ENCODE measurements at regions not wholly inside any gene's neighbourhood (a gene's known extent, or its start where the extent isn't known, plus 50 kb on each side); places are given as distances from the start of the nearest gene placed in this dataset.

DNA sequence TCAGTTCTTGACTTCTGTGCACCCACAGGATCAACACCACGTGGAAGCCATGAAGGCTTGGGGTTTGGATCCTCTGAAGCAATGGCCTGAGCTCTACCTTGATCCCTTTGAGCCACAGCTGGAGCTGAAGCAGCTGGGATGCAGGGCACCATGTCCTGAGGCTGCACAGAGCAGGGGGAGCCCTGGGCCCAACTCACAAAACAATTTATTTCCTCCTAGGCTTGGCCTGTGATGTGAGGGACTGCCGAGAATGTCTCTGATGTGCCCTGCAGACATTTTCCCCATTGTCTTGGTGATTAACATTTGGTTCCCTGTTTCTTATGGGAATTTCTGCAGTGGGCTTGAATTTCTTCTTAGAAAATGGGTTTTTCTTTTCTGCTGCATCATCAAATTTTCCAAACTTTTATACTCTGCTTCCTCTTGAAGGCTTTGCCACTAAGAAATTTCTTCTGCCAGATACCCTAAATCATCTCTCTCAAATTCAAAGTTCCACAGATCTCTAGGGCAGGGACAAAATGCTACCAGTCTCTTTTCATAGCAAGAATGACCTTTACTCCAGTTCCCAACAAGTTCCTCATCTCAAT lies 288.2 kb downstream of the CCDC59 start:
- DNase-seq (ENCODE audit: extremely low read depth in 1 of 11, low read depth in 9 of 11, low spot score in 4 of 11): no peak

DNA sequence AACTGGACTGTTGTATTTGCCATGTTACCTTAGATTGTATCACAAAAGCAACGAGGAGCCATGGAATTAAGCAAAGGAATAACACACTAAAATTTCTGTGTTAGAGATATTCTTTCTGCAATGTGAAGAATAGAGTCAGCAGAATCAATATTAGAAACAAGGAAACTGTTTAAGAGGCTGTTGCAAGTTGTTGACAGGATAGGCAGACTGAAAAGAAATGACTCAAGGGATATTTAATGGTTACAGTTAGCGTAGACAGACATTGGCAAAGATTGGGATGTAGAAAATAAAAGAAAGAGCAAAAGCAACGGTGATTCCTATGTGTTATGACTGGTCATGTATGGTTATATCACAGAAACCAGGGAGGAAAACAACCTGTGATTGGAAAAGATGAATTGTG lies 299.0 kb upstream of the PPFIA2 start:
- no peak for DNase-seq (ENCODE audit: extremely low read depth in 1 of 11, low read depth in 9 of 11, low spot score in 4 of 11)

DNA sequence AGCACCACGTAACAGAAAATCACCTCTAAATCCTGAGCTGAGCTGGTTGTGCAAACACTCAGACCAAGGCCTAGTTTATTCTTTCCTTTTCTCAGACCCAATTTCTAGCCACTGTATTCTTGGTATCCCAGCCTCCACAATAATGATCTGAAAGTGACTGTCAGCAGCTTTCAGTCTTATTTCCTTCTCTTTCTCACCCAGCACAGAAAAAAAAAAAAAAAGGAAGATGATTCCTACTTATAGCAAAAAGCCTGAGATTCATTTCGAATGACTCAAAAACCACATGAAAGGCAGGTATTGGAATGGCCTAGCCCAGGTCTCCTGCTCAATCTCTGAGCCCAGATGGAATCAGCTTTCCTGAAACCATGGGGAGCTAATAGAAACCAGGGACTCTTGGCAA lies 298.6 kb upstream of the PPFIA2 start:
- no peak for DNase-seq (ENCODE audit: extremely low read depth in 1 of 11, low read depth in 9 of 11, low spot score in 4 of 11)

DNA sequence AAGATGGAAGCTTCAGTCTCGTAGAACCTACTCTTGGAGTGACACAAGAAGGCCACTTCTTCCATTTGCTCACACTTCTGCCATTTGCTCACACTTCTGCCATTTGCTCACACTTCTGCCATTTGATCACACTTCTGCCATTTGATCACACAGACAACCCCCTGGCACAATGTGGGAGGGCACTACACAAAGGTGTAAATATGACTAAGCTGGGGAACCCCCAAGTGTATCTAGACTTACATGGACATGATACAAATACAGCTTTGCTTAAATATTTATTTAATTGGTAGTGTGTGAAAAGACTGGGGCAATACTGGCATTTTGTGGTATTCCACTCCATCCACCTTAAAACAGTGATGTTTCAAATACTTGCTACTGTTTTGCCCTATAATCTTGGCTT lies 296.2 kb upstream of the PPFIA2 start:
- no peak for DNase-seq (ENCODE audit: extremely low read depth in 1 of 11, low read depth in 9 of 11, low spot score in 4 of 11)

DNA sequence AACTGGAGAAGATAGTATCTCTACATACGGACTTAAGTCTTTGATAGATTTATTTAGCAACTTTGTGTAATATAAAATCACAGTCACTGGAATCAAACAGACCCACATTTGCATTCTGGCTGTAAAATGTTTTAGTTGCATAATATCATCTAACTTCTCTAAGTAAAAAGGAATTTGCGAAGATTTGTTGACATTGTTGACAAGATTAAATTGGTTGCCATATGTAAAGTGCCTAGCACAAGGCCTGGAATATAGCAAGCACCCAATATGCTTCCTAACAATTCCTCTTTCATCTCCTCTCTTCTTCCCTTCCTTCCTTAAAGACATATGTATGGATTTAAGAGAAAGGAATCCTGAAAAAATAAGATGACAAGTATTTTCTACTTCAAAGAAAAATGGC lies 295.4 kb upstream of the PPFIA2 start:
- DNase-seq (ENCODE audit: extremely low read depth in 1 of 11, low read depth in 9 of 11, low spot score in 4 of 11): no peak

DNA sequence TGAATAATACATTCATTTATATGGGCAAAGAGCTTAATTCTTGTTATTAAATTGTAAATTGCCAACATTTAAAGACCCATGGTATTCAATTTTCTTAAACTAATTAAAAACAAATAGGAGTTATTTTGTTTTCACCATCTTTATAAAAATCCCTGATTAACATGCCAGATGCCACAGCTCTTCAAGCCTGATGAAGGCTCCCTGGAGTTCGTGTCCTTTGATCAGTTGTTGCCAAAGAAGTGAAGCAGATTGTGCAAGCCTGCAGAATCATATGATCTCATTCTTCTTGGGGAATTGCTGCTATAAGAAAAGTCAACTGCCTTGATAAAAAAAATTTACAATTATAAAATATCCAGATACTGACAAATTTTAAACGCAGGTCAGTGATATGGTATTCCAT lies 288.3 kb upstream of the PPFIA2 start:
- no peak for DNase-seq (ENCODE audit: extremely low read depth in 1 of 11, low read depth in 9 of 11, low spot score in 4 of 11)

DNA sequence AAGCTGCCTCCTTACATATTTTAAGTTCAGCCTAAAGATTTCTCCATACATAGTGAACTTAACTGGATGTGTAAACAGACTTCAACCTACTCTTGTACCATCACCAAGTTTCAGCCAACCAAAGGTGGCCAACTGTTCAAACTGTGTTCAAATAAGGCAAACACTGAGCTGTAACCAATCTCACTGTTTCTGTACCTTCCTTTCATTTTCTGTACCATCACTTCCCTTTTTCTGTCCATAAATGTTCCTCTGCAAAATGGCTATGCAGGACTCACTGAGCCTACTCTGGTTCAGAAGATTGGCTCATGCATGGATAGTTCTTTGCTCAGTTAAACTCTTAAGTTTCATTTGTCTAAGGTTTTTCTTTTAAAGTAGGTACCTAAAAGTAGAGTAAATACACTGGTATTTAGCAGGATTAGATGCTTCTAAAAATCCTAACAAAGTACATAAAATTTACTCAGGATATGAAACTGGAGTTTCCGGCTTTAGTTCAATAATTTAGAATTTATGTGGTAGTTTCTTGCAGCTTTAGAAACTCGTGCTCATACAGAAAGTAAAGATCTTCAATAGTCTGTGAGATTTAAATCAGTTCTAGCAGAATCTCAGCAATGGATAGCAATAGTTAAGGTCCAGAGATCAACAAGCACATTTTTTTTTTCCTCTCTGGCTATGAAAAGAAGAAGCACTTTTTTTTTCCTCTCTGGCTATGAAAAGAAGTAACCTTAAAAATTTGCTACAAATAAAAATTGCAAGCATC lies 282.0 kb upstream of the PPFIA2 start:
- no peak for DNase-seq (ENCODE audit: extremely low read depth in 1 of 11, low read depth in 9 of 11, low spot score in 4 of 11)

DNA sequence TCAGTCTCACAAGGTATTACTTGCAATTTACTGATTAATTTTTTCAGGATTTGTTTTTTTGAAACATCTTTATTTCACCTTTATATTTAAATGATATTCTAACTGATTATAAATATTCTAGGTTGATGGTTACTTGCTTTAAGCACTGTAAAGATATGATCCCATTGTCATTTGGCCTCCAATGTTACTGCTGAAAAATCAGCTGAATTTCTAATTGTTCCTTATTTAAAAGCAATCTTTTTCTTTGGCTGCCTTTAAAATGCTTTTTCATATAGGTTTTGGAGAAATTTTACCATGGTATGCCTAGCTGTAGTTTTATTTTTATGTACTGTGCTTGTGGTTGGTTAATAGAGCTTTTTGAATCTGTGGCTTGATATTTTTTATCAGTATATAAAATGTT lies 275.6 kb upstream of the PPFIA2 start:
- no peak for DNase-seq (ENCODE audit: extremely low read depth in 1 of 11, low read depth in 9 of 11, low spot score in 4 of 11)

DNA sequence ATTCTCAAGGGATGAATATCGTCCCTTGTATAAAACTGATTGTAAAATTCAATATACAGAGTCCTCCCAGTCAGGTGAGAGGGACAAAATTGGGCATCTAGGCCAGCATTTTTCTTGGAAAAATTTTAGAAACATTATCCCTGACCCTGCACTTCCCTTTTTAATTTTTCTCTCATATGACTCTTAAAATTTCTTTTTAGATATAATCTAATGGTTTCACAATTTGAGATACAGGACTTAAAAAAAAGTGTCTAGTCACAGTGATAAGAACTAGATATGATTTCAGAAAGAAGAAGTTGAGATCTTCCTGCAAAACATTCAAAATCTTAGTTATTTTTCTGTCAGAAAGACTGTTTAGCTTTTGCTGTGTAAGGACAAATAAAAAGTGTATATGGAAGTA lies 270.8 kb upstream of the PPFIA2 start:
- no peak for DNase-seq (ENCODE audit: extremely low read depth in 1 of 11, low read depth in 9 of 11, low spot score in 4 of 11)

DNA sequence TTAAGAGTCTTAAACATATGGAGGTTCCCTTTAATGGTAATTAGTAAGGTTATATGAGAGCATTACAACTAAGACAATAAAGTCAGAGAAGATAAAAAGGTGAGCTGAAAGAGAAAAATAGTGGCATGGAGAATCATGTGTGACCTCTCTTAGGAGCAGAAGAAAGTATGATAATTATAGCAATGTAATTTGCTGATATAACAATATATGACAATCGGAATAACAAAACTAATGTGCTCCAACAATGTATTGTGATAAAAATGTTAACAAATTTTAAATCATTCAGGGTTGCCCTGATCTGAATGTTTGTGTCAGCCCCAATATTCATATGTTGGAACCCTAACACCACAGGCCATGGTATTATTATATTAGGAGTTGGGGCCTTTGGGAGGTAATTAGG lies 269.6 kb upstream of the PPFIA2 start:
- no peak for DNase-seq (ENCODE audit: extremely low read depth in 1 of 11, low read depth in 9 of 11, low spot score in 4 of 11)

DNA sequence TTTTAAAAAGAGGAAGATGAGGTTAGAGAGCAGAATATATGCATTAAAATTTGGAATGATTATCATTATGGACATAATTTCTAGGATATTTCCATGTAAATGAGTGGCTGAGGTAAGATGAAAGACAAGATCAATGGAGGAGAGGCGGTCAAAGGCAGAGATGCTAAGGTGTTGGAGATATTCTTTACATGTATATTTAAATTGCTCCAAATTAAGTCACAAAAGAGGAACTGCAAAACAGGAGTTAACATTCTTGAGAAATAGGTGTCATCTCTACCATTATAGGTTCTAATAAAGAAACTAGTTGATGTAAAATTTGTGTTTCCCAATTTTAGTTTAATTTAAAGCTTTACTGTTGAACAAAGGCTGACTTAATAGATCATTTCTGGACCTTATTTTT lies 268.5 kb upstream of the PPFIA2 start:
- DNase-seq (ENCODE audit: extremely low read depth in 1 of 11, low read depth in 9 of 11, low spot score in 4 of 11): no peak

DNA sequence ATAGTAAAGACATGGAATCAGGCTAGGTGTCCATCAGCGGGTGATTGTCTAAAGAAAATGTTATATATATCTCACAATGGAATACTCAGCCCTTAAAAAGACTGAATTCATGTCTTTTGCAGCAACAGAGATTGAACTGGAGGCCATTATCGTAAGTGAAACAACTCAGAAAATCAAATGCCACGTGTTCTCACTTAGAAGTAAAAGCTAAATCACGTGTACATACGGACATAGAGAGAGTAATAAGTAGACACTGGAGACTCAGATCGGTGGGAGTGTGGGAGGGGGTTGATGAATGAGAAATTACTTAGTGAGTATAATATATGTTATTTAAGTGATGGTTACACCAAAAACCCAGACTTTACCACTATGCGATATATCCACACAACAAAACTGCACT lies 266.3 kb upstream of the PPFIA2 start:
- no peak for DNase-seq (ENCODE audit: extremely low read depth in 1 of 11, low read depth in 9 of 11, low spot score in 4 of 11)

DNA sequence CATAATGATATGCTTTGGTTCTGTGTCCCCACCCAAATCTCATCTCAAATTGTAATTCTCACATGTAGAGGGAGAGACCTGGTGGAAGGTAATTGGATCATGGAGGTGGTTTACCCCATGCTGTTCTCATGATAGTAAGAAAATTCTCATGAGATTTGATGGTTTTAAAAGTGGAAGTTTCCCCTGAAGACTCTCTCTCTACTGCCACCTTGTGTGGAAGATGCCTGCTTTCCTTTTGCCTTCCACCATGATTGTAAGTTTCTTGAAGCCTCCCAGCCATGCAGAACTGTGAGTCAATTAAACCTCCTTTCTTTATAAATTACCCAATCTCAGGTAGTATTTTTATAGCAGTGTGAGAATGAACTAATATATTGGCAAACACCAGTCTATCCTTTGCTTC lies 260.4 kb upstream of the PPFIA2 start:
- no peak for DNase-seq (ENCODE audit: extremely low read depth in 1 of 11, low read depth in 9 of 11, low spot score in 4 of 11)

DNA sequence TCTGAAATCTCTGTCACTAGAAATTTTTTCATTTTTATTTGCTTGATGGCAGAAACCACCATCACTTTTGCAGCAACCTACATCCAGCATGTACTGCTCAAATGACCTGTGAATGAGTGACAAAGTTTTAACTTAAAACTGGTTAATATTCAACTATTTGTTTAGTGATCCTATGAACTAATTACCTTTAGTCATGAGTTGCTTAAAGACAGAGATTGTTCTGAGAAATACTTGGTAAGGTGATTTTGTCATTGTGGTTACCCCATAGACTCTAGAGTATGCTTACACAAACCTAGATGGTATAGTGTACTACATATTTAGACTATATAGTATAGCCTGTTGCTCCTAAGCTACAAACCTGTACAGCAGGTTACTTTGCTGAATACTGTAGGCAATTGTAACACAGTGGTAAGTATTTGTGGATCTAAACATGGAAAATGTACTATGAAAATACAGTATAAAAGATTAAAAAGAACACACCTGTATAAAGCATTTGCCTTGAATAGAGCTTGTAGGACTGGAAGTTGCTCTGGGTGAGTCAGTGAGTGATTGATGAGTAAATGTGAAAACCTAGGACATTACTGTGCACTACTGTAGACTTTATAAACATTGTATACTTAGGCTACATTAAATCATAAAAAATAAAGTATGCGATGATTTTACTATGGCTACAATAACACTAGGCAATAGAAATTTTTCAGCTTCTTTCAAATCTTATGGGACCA lies 256.6 kb upstream of the PPFIA2 start:
- DNase-seq (ENCODE audit: extremely low read depth in 1 of 11, low read depth in 9 of 11, low spot score in 4 of 11): peak in 8 of 11 donors; percentile 16 to 68 (median 34)

DNA sequence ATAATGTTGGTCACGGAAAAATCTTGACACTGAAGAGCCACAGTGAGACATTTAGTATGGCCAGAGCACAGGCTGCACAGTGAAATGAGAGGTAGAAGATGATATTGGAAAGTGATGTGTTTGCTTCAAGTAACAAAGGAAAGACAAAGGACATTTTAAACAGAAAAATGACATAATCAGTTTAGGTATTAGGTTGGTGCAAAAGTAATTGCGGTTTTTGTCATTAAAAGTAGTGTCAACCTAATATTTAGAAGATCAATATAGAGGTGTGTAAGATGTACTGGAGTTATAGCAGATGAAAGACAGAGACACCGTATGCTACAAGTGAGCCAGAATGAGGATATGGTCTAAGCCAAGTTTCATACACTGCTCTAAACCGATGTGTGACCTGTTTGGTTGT lies 253.0 kb upstream of the PPFIA2 start:
- DNase-seq (ENCODE audit: extremely low read depth in 1 of 11, low read depth in 9 of 11, low spot score in 4 of 11): no peak

DNA sequence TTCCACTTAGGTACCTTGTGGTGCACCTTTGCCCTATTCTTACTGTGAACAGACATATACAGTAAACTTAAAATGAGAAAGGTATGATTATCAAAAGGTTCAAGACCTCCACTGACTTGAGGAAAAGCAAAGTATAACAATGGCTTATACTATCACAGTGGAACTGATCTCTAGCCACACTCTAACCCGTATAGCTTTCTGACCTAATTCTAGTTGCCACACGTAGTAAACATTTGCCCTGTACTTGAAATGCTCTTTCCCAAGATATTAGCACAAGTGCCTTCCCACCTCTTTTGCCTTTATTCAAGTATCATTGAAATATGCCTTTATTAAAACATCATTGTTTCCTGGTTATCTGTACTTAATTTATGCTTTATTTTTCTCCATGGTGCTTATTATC lies 250.4 kb upstream of the PPFIA2 start:
- DNase-seq (ENCODE audit: extremely low read depth in 1 of 11, low read depth in 9 of 11, low spot score in 4 of 11): no peak

DNA sequence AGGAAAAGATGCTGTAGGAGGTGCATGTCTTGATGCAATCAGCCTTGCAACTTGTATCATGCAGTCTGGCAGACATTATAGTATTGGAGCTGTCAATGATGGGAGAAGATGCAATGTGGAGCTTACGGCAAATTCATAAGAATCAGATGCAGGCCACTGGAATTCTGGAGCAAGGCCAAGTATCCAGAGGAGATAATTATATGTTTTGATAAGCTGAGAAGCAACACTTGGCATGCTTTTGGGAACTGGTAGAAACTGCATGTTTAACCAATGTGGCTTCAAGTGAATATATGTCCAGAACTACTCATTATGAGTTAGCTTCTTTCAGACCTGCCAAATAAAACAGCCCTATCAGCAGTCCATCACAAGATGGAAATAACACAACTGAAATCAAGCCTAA lies 249.1 kb upstream of the PPFIA2 start:
- no peak for DNase-seq (ENCODE audit: extremely low read depth in 1 of 11, low read depth in 9 of 11, low spot score in 4 of 11)

DNA sequence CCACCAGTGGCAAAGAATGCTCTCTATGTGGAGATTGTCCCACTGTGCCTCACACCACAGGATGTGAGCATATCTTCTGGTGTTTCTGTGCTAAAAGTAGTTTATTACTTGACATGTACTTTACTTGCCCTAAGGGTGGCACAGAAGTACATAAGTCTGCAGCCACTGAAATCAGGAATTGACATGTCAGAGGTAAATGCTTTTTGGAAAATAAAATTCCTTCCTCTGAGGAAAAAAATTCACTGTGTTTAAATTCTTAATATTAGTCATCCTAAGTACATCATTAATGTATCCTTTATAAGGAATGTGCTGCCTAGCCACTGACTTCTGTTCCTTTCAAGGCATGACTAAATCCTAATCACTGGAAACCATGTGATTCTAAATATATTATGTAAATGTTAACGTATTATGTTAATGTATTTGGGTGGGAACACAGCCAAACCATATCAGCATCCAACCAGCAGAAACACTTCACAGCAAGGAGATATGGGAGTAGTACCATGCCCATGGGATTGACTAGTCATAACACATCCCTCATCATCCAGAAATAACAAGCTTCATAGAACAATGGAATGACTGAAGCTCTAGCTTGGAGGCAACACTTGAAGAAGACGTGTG lies 239.7 kb upstream of the PPFIA2 start:
- DNase-seq (ENCODE audit: extremely low read depth in 1 of 11, low read depth in 9 of 11, low spot score in 4 of 11): no peak

DNA sequence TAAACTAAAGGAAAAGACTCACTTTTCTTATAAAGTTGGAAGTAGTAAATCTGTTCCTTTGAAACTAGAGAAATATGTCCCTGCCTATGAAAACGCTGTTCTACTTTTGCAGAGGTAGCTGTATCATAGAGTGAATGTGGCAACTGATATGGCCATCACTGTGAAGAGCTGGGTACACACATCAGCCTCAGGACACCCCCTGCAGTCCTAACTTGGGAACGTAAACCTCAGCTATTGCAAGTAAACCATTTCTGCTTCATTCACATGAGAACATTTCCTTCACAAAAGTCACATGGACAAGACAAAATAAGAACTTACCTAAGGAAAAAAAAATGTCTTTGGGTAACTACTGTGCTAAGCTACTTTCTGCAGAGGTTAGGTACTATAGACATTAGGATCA lies 233.3 kb upstream of the PPFIA2 start:
- DNase-seq (ENCODE audit: extremely low read depth in 1 of 11, low read depth in 9 of 11, low spot score in 4 of 11): peak in 2 of 11 donors; percentile 1 to 2

DNA sequence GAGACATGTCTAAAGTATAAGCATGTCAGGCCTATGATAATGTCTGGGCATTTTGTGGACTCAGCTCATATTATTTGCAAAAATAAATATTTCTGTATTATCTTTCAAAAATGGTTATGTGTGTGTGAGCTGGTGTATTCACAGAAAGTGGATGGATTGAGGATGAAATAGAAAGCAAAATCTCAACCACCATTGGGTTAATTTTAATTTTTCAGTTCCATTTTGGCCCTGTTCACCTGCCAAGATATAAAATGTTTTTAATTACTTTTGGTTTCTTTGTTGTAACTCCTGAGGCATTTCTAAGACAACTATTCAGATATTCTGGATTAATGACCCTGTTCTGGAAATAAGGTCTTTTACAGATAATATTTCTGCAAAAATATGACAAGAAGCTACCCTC lies 232.7 kb upstream of the PPFIA2 start:
- DNase-seq (ENCODE audit: extremely low read depth in 1 of 11, low read depth in 9 of 11, low spot score in 4 of 11): no peak
